A549 (cell line): ENCODE measurements at regions not wholly inside any gene's neighbourhood (a gene's known extent, or its start where the extent isn't known, plus 50 kb on each side); places are given as distances from the start of the nearest gene placed in this dataset.

Source experiments
- ATAC-seq, 2 experiments: fragments of 200-7000 bp in 1 of 2; fragments of >200 bp in 1 of 2; cut with Nextera tagmentation in 1 of 2; cut with Tn5 transposase in 1 of 2; 3 replicates each; pipeline versions ENCODE4 v1.8.0 to v1.9.1; 2018 to 2020; ENCODE audit warnings: mild to moderate bottlenecking in 1 of 2, moderate library complexity in 1 of 2
- CTCF ChIA-PET: fragments of 300-600 bp; sonication (Branson Sonifier 250); formaldehyde crosslinking; extraction: SDS; loops from one replicate; lab custom pipeline; 2021; ENCODE audit warnings: antibody characterized with exemption, inconsistent platforms; lab: Yijun Ruan, JAX
- POLR2A ChIA-PET: fragments of 350-600 bp; formaldehyde crosslinking; extraction: SDS; loops from one replicate; lab custom pipeline; 2021; ENCODE audit warnings: antibody characterized with exemption, inconsistent platforms; lab: Yijun Ruan, JAX
- DNase-seq, 2 experiments: peaks; one replicate each; pipeline versions ENCODE4 v3.0.0 to v3.0.0-alpha.2; 2011 to 2016; ENCODE audit warnings: low read depth in 1 of 2, low spot score in 1 of 2
- FAIRE-seq: peaks from 2 replicates; lab custom pipeline; 2011; peaks lifted over from hg19 to GRCh38; lab: Jason Lieb, UNC
- H3K27ac ChIP-seq, 2 experiments: fragments of >200 bp; sonication (Bioruptor Twin); formaldehyde crosslinking; 3 replicates each; pipeline ENCODE4 v1.5.1; 2016 to 2017
- H3K4me1 ChIP-seq: fragments of >200 bp; sonication (Bioruptor Twin); formaldehyde crosslinking; 3 replicates; pipeline ENCODE4 v1.6.1; 2016
- H3K4me2 ChIP-seq: fragments of >200 bp; sonication (Bioruptor Twin); formaldehyde crosslinking; 3 replicates; pipeline ENCODE4 v1.6.1; 2016
- H3K4me3 ChIP-seq: fragments of >200 bp; sonication (Bioruptor Twin); formaldehyde crosslinking; 3 replicates; pipeline ENCODE4 v1.5.1; 2016
- H3K9me3 ChIP-seq: fragments of >200 bp; sonication (Bioruptor Twin); formaldehyde crosslinking; 3 replicates; pipeline ENCODE4 v1.6.1; 2016
- CBX2 ChIP-seq: fragments of 200-600 bp; sonication (generic); IDR thresholded peaks from 2 replicates; pipeline ENCODE4 v1.6.1; 2016; ENCODE audit warnings: low read depth, mild to moderate bottlenecking, borderline replicate concordance
- EHF ChIP-seq: fragments of 250-450 bp; sonication (Bioruptor Pico); IDR thresholded peaks from 2 replicates; pipeline ENCODE4 v1.5.0; 2020; ENCODE audit warnings: mild to moderate bottlenecking
- EHMT2 ChIP-seq: fragments of 200-600 bp; sonication (generic); IDR thresholded peaks from 2 replicates; pipeline ENCODE4 v1.6.1; 2016; ENCODE audit warnings: antibody characterized with exemption, low read depth, mild to moderate bottlenecking, moderate library complexity
- ELK1 ChIP-seq: fragments of 150-350 bp; IDR thresholded peaks from 2 replicates; pipeline ENCODE4 v1.6.1; 2014; ENCODE audit warnings: low read depth, mild to moderate bottlenecking, low read length
- FOSL2 ChIP-seq, 2 experiments: fragments of 450-650 bp in 1 of 2; fragments of >200 bp in 1 of 2; sonication (Bioruptor Twin) in 1 of 2; formaldehyde crosslinking; IDR thresholded peaks; 2 replicates each; pipeline versions ENCODE4 v1.5.0 to v1.6.1; 2016 to 2020; ENCODE audit warnings: mild to moderate bottlenecking in 1 of 2, moderate library complexity in 1 of 2
- HDAC2 ChIP-seq: fragments of 200-600 bp; sonication (generic); IDR thresholded peaks from 2 replicates; pipeline ENCODE4 v1.6.1; 2016
- HEYL ChIP-seq: fragments of 250-450 bp; sonication (Bioruptor Pico); IDR thresholded peaks from 2 replicates; pipeline ENCODE4 v1.8.0; 2021; ENCODE audit warnings: mild to moderate bottlenecking, moderate library complexity
- HMGXB4 ChIP-seq: fragments of 250-450 bp; sonication (Bioruptor Pico); IDR thresholded peaks from 2 replicates; pipeline ENCODE4 v1.5.0; 2021; ENCODE audit warnings: mild to moderate bottlenecking, moderate library complexity, borderline replicate concordance
- HOXA7 ChIP-seq: fragments of 250-450 bp; sonication (Bioruptor Pico); IDR thresholded peaks from 2 replicates; pipeline ENCODE4 v1.5.0; 2020; ENCODE audit warnings: mild to moderate bottlenecking, moderate library complexity
- JUNB ChIP-seq: fragments of >200 bp; sonication (Bioruptor Twin); formaldehyde crosslinking; IDR thresholded peaks from 2 replicates; pipeline ENCODE4 v1.6.1; 2016
- KDM1A ChIP-seq: fragments of 200-600 bp; sonication (generic); IDR thresholded peaks from 2 replicates; pipeline ENCODE4 v1.6.1; 2016; ENCODE audit warnings: low read depth, mild to moderate bottlenecking
- MAFK ChIP-seq: fragments of 450-650 bp; IDR thresholded peaks from 2 replicates; pipeline ENCODE4 v1.6.1; 2014; ENCODE audit not compliant: partially characterized antibody
- MAX ChIP-seq: IDR thresholded peaks from 2 replicates; pipeline ENCODE4 v1.6.1; 2012
- MAZ ChIP-seq: fragments of 150-350 bp; IDR thresholded peaks from 2 replicates; pipeline ENCODE4 v1.6.1; 2014; ENCODE audit warnings: antibody characterized with exemption, low read depth, low read length, borderline replicate concordance
- MYC ChIP-seq: IDR thresholded peaks from 2 replicates; pipeline ENCODE4 v1.6.1; 2012; ENCODE audit warnings: mild to moderate bottlenecking, inconsistent platforms, low read length, improper control_type of control experiment, borderline replicate concordance
- NFE2L2 ChIP-seq: fragments of 150-350 bp; conservative IDR thresholded peaks from 2 replicates; pipeline ENCODE4 v1.6.1; 2014; ENCODE audit warnings: low read length
- NPAS2 ChIP-seq: fragments of 250-450 bp; sonication (Bioruptor Pico); IDR thresholded peaks from 2 replicates; pipeline ENCODE4 v1.8.0; 2022; ENCODE audit warnings: mild to moderate bottlenecking, moderate library complexity, borderline replicate concordance
- PBX3 ChIP-seq: IDR thresholded peaks from 2 replicates; pipeline ENCODE4 v1.6.1; 2012
- PHF8 ChIP-seq: fragments of 200-600 bp; sonication (generic); IDR thresholded peaks from 2 replicates; pipeline ENCODE4 v1.6.1; 2016; ENCODE audit warnings: low read depth, mild to moderate bottlenecking, antibody characterized with exemption, moderate library complexity, borderline replicate concordance
- POLR2A ChIP-seq: IDR thresholded peaks from 2 replicates; pipeline ENCODE4 v1.6.1; 2012; ENCODE audit warnings: mild to moderate bottlenecking, low read length
- POLR2AphosphoS2 ChIP-seq: conservative IDR thresholded peaks from 2 replicates; pipeline ENCODE4 v1.6.1; 2012; ENCODE audit warnings: low read length, improper control_type of control experiment, inconsistent platforms
- RNF2 ChIP-seq: fragments of 200-600 bp; sonication (generic); IDR thresholded peaks from 2 replicates; pipeline ENCODE4 v1.6.1; 2016; ENCODE audit warnings: low read depth, mild to moderate bottlenecking, antibody characterized with exemption, moderate library complexity, borderline replicate concordance
- SMC3 ChIP-seq: fragments of >200 bp; sonication (Bioruptor Twin); formaldehyde crosslinking; IDR thresholded peaks from 3 replicates; pipeline ENCODE4 v1.6.1; 2018; ENCODE audit warnings: inconsistent platforms
- SREBF2 ChIP-seq: fragments of 450-650 bp; IDR thresholded peaks from 2 replicates; pipeline ENCODE4 v1.6.1; 2014; ENCODE audit warnings: mild to moderate bottlenecking, moderate library complexity
- TFCP2L1 ChIP-seq: fragments of 250-450 bp; sonication (Bioruptor Pico); IDR thresholded peaks from 2 replicates; pipeline ENCODE4 v1.5.0; 2021; ENCODE audit warnings: mild to moderate bottlenecking
- ZC3H11A ChIP-seq: fragments of 450-650 bp; IDR thresholded peaks from 2 replicates; pipeline ENCODE4 v1.6.1; 2014; ENCODE audit warnings: antibody characterized with exemption, mild to moderate bottlenecking
- ZSCAN20 ChIP-seq: fragments of 250-450 bp; sonication (Bioruptor Pico); IDR thresholded peaks from 2 replicates; pipeline ENCODE4 v1.8.0; 2022; ENCODE audit warnings: mild to moderate bottlenecking, moderate library complexity
- WGBS: methylation state at CpG from one replicate; pipeline ENCODE4 v1.1.6; 2017; ENCODE audit errors: missing lambda C conversion rate; 5-methylcytosine and 5-hydroxymethylcytosine counted together
- TF ChIP-seq, protein P1 (sequence below): fragments of 450-650 bp; IDR thresholded peaks from 2 replicates; pipeline ENCODE4 v1.6.1; 2014; ENCODE audit warnings: antibody characterized with exemption
- TF ChIP-seq, protein P2 (sequence below): fragments of >200 bp; sonication (Bioruptor Twin); formaldehyde crosslinking; IDR thresholded peaks from 3 replicates; pipeline ENCODE4 v1.6.1; 2016

DNA sequence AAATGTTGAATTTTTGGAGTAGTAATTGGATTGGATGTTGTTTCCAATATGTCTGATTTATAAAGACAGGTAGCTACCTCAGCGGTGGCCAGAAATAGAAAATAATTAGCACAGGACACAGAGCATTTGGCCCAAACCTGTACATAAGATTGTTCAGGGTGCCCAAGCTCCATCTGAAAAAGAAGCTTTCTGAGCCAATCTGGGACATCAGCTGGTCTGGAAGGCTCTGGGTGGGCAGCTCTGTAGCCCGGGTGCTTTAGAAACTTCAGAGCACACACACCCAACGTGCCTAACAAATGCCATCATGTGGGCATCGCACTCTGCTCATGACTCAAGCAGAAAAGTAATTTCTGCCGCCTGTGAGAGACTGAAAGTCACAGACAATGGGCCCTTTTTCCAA, 460.7 kb downstream of the ICE1 start:
- no peak for ATAC-seq
- CTCF ChIA-PET = interaction anchor here (0.8 kb wide), 1 partner anchor 23 kb away, joined by 3 read pairs; no protein-coding TSS in a partner anchor

DNA sequence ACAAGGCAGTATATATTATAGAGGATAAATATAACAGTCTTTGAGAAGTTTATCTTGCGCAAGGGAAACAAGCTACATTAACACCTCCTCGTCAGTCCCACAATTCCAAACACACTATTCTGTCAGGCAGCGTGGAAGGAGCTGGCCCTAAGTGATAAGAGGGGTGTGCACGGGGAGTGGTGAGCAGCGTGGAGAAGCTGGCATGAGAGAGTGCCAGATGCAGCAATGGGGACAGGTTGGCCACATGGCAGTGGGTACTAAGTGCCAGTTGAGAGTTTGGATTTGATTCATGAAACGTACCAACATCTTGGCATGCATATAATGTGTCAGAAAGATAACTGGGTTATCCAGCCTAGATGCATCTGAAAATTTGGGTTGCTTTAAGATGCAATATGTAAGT, 460.2 kb downstream of the ICE1 start:
- H3K27ac ChIP-seq = no peak overlapping the region
- no peaks in the 10 kb centered on the region for H3K9me3 ChIP-seq
- WGBS = 31% methylated on average over 6 of the region's 6 CpGs
- DNase-seq (no peak), ATAC-seq (no peak), FAIRE-seq (no peak)
- no peak overlapping the region for H3K4me3 ChIP-seq
- ChIA-PET POLR2A (no interaction called here), CTCF (interaction anchor here (0.6 to 0.8 kb wide), 2 partner anchors 23 to 667 kb away, joined by 3 read pairs; no protein-coding TSS in a partner anchor)
- TF ChIP-seq, protein P1, sequence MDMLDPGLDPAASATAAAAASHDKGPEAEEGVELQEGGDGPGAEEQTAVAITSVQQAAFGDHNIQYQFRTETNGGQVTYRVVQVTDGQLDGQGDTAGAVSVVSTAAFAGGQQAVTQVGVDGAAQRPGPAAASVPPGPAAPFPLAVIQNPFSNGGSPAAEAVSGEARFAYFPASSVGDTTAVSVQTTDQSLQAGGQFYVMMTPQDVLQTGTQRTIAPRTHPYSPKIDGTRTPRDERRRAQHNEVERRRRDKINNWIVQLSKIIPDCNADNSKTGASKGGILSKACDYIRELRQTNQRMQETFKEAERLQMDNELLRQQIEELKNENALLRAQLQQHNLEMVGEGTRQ = no peak
- TF ChIP-seq HEYL (CRISPR knock-in tag) = no peak
- TF ChIP-seq, protein P2, sequence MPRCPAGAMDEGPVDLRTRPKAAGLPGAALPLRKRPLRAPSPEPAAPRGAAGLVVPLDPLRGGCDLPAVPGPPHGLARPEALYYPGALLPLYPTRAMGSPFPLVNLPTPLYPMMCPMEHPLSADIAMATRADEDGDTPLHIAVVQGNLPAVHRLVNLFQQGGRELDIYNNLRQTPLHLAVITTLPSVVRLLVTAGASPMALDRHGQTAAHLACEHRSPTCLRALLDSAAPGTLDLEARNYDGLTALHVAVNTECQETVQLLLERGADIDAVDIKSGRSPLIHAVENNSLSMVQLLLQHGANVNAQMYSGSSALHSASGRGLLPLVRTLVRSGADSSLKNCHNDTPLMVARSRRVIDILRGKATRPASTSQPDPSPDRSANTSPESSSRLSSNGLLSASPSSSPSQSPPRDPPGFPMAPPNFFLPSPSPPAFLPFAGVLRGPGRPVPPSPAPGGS = no peak
- no peak for TF ChIP-seq MAFK
- TF ChIP-seq ZC3H11A = no peak
- TF ChIP-seq MAZ = no peak
- no peak for TF ChIP-seq HDAC2
- no peak for TF ChIP-seq HMGXB4 (CRISPR knock-in tag)
- TF ChIP-seq ZSCAN20 (CRISPR knock-in tag) = no peak
- no peak for TF ChIP-seq SMC3
- no peak for TF ChIP-seq EHMT2
- no peak for TF ChIP-seq HOXA7 (CRISPR knock-in tag)
- no peak for TF ChIP-seq JUNB
- TF ChIP-seq MAX = no peak
- no peak for TF ChIP-seq SREBF2
- peaks cover 5% of the 10 kb centered on the region; the same call in 1 of the 3 replicates for H3K4me1 ChIP-seq
- H3K4me2 ChIP-seq = no peak overlapping the region

More for the DNA sequence above, 460.7 kb downstream of the ICE1 start:
- FAIRE-seq (no peak), DNase-seq (no peak)
- TF ChIP-seq MYC (no peak), TFCP2L1 (CRISPR knock-in tag) (no peak), ELK1 (no peak), POLR2AphosphoS2 (no peak), RNF2 (no peak), PHF8 (no peak), PBX3 (no peak), NFE2L2 (no peak), NPAS2 (CRISPR knock-in tag) (no peak), POLR2A (no peak), FOSL2 (IDR thresholded peaks at IDR 0.05) (no peak), FOSL2 (CRISPR knock-in tag; IDR thresholded peaks at IDR 0.05) (no peak), SREBF2 (no peak), EHF (CRISPR knock-in tag) (no peak), ZC3H11A (no peak), EHMT2 (no peak), KDM1A (no peak), CBX2 (no peak)
- WGBS = 16% methylated on average over 5 of the region's 5 CpGs
- Histone ChIP-seq H3K4me2 (no peak overlapping the region), H3K4me1 (peaks cover 5% of the 10 kb centered on the region; the same call in 1 of the 3 replicates), H3K27ac (no peak overlapping the region), H3K9me3 (no peaks in the 10 kb centered on the region), H3K4me3 (no peak overlapping the region)
- POLR2A ChIA-PET = no interaction called here
